GM19328 (cell line): ENCODE measurements at regions not wholly inside any gene's neighbourhood (a gene's known extent, or its start where the extent isn't known, plus 50 kb on each side); places are given as distances from the start of the nearest gene placed in this dataset.
"Not testable (repeated sequence)": the region's sequence is repeated elsewhere in the genome, so short reads cannot be mapped to it uniquely, and the experiment has no call there.

Source experiments
- ATAC-seq: cut with Tn5 transposase; IDR thresholded peaks from one replicate; pipeline ENCODE4 v1.9.1; 2021; ENCODE audit warnings: mild to moderate bottlenecking, moderate library complexity; ENCODE audit not compliant: unreplicated experiment

GRCh38 chr11:25159341-25159740 is 662.5 kb downstream of the LUZP2 start:
- no peak for ATAC-seq

GRCh38 chr11:25163421-25163820 is 666.6 kb downstream of the LUZP2 start:
- ATAC-seq, result no peak

GRCh38 chr11:25180187-25180586 is 683.3 kb downstream of the LUZP2 start:
- ATAC-seq, result no peak

- no peak for ATAC-seq
These were observed 686.6 kb downstream of the LUZP2 start for GRCh38 chr11:25183411-25183810.

DNA sequence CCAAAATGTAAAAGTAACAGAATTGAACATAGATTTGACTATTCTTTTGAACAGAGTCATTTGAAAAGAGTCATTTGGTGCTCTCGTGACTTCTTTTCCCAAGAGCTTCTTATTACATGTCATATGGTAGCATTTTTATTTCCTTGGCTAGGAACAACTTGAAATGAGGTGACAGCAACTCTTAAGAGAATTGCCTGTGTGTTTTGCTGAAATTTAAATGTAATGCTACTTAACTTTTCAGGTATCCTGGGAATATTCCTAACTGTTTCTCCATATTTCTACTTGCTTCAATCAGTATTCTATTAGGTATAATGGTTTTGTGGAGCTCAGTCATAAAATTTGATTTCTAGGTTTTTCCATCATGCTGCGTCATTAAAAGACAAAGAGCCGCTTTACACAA is 700.7 kb downstream of the LUZP2 start:
- no peak for ATAC-seq

GRCh38 chr11:25198704-25199103 is 701.9 kb downstream of the LUZP2 start:
- ATAC-seq, result no peak

DNA sequence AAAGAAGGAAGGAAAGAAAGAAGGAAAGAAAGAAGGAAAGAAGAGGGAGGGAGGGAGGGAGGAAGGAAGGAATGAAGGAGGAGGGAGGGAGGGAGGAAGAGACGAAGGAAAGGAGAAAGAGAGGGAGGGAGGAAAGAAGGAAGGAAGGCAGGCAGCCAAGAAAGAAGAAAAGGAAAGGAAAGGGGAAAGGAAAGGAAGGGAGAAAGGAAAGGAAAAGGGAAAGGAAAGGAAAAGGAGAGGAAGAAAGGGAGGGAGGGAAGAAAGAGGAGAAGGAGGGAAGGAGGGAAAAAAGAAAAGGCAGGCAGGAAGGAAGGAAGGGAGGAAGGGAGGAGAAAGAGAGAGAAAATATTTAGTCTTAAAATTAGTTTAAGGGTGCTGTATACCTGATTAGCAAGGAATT is 704.1 kb downstream of the LUZP2 start:
- ATAC-seq, result no peak

- no peak for ATAC-seq
These were observed 709.9 kb downstream of the LUZP2 start for GRCh38 chr11:25206762-25207161.

- no peak for ATAC-seq
These were observed 714.9 kb downstream of the LUZP2 start for GRCh38 chr11:25211635-25212254.

DNA sequence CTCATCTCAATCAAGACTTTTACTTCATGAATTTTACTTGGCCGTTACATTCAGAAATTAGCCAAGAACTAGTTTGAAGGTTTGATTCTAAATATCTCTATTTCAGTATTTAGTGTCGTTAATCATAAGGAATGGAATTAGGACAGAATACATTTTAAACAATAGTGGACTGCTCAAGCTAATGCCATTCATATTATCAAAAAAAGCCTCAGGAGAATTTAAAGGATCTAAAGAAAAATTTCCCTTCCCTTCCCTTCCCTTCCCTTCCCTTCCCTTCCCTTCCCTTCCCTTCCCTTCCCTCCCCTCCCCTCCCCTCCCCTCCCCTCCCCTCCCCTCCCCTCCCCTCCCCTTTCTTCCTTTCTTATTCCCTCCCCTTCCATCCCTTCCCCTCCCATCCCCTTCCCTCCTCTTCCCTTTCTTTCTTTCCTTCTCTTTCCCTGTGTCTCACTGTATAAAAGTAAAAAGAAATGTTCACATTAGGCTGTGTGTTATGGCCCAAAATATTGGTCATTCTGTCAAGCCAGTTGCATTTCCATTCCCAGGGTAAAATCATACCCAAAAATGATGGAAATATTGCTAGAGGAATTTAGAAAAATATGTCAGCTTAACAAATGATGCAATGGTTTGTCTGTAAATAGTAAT is 717.8 kb downstream of the LUZP2 start:
- no peak for ATAC-seq

- no peak for ATAC-seq
These were observed 721.2 kb downstream of the LUZP2 start for GRCh38 chr11:25218036-25218435.

DNA sequence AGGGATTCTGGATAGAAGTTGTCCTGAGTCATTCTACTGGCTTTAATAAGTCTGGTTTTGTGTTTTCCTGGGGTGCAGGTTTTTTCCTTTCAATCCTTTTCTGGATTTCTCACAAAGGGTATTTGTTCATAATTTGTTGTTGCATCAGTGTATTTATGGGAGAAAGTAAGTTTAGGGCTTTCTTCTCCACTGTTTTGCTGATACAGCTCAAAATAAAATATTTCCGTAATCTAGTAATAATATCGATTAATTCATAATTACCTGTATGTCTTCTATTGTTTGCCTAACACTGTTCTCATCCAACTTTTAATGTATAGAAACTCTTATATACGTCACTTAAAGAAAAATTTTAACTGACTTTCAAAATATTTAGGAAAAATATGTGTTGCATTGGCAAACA is 728.2 kb downstream of the LUZP2 start:
- ATAC-seq, result no peak

DNA sequence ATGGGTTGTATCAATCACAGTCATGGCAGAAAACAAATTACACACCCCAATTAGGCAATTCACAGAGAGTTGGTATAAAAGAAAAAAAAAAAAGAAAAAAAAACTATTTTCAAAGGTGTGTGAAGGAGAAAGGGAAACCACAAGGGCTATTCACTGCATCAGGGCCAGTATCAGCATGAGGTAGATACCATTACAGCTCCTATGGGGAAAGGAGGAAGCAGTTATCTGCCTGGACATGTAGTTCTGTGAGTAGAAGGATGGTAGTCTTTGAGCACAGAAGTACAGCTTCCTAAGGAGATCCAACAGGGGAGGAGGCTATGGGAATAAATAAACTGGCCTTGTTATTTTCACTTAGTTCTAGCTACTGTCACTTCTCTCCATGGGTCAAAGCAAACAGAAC is 746.1 kb downstream of the LUZP2 start:
- ATAC-seq, result no peak

GRCh38 chr11:25244126-25244525 is 747.3 kb downstream of the LUZP2 start:
- no peak for ATAC-seq

DNA sequence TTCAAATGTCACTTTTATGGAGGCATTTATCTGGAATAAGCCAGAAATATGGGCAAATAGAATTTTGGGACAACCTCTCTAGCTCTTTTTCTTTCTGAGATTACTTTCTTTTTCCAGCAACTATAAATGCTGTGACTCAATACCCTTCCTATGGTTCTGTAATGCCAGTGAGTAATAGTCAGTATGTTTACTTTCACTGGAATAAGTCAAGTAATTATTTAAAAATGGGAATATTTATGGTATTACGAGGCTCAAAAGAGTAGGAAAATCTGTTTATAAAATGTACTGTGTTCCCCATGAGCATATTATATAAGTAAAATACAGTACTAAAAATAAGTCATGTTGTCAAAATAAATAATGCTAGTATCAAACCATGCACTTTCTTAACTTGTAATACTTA is 750.5 kb downstream of the LUZP2 start:
- ATAC-seq, result no peak

- no peak for ATAC-seq
These were observed 756.0 kb downstream of the LUZP2 start for GRCh38 chr11:25252854-25253253.

DNA sequence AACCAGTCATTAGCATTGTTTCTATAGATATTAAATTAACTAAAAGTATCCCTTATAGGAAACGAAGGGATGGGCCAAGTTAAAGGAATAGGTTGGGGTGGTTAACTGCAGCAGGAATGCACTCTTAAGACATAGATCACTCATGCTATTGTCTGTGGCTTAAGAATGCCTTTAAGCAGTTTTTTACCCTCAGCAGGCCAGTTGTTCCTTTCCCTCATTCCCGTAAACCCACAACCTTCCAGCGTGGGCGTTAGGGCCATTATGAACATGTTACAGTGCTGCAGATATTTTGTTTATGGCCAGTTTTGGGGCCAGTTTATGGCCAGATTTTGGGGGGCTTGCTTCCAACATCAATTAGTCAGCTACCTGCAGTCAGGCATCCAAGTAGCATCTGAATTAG is 767.0 kb downstream of the LUZP2 start:
- not testable (repeated sequence) for ATAC-seq

- ATAC-seq, result no peak
These were observed 774.4 kb downstream of the LUZP2 start for GRCh38 chr11:25271301-25271700.

- no peak for ATAC-seq
These were observed 775.4 kb downstream of the LUZP2 start for GRCh38 chr11:25272214-25272613.

DNA sequence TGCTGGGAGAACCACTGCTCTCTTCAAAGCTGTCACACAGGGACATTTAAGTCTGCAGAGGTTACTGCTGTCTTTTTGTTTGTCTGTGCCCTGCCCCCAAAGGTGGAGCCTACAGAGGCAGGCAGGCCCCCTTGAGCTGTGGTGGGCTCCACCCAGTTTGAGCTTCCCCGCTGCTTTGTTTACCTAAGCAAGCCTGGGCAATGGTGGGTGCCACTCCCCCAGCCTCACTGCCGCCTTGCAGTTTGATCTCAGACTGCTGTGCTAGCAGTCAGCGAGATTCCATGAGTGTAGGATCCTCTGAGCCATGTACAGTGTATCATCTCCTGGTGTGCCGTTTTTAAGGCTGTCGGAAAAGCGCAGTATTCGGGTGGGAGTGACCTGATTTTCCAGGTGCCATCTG is 784.0 kb downstream of the LUZP2 start:
- not testable (repeated sequence) for ATAC-seq

DNA sequence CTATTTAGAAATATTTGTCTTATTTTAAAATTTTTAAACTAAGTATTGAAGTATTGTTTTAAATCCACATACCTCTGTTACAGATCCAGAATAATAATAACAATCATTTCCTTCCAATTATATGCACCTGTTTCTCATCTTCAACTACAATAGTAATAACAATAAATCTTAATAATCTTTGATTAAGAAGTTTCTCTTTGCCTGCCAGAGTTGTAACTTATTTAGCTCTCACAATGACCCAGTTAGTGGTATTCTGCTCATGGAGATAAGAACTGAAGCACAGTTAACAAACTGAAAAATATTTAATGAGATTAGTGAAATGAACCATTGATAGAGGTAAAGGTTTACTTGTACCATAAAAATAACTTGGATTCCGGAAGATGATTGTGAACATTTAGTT is 796.3 kb downstream of the LUZP2 start:
- no peak for ATAC-seq

GRCh38 chr11:25298450-25298849 is 801.6 kb downstream of the LUZP2 start:
- no peak for ATAC-seq

DNA sequence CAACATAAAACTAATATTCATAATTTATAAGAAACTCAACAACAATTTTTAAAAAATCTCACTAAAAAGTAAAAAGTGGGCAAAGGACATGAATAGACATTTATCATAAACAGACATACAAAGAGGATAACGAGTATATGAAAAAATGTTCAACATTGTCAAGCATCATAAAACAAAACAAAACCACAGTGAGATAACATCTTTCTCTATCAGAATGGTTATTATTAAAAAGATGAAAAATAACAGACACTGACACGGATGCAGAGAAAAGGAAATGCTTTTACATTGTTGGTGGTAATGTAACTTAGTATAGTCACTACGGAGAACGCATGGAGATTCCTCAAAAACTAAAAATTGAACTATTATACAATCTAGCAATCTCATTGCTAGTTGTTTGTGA is 813.0 kb downstream of the LUZP2 start:
- no peak for ATAC-seq
